ENCODE measurements at regions not wholly inside any gene's neighbourhood (a gene's known extent, or its start where the extent isn't known, plus 50 kb on each side); places are given as distances from the start of the nearest gene placed in this dataset.

DNA sequence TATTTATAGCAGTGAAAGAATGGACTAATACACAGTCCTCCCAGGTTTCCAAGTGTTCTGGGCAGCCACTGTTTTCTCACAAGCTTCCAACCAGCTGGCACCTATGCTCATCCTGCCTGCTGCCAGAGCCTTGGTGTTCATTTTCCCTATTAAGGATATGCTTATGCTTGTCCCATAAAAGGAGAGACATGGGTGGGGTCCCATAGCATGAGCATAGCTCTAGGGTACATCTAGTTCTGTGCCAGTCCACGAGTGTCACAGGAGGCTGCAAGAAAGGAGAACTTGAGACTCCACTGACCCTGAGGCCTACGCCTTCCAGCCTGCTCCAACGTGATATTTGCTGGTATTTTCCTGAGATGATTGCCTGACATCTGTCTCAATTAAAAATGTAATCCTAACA, 192.4 kb upstream of the PTGFR start:
- WGBS (ENCODE audit: insufficient coverage, low coverage, missing lambda C conversion rate), result 0% methylated on average over 3 of the region's 3 CpGs
- POLR2A ChIA-PET, result no interaction called here

More for the DNA sequence above, 192.4 kb upstream of the PTGFR start:
- no peak for FAIRE-seq
- no peak for ATAC-seq
- no peak for DNase-seq (ENCODE audit: extremely low read depth in 1 of 4, low spot score in 3 of 4)
- CTCF ChIA-PET (ENCODE audit: low intra/inter-chr PET ratio), result no interaction called here
- Histone ChIP-seq H3K27ac (ENCODE audit: extremely low read depth, low read depth, low read length) (no peak overlapping the region), H3K9me3 (replicated peaks; ENCODE audit: control insufficient read depth, insufficient read depth, low read depth, low read length) (no peaks in the 10 kb centered on the region; the same call in 1 of the 2 replicates), H4K20me1 (replicated peaks; ENCODE audit: control insufficient read depth, insufficient read depth, low read length) (no peaks in the 10 kb centered on the region), H2AFZ (ENCODE audit: low read depth, low read length) (no peak overlapping the region), H3K4me3 (no peak overlapping the region), H3K79me2 (ENCODE audit: control insufficient read depth, insufficient read depth, low read length) (no peaks in the 10 kb centered on the region), H3K4me2 (ENCODE audit: insufficient read depth, low read length) (no peak overlapping the region), H3K4me1 (replicated peaks in 1 of 2; ENCODE audit: control insufficient read depth in 2 of 2, insufficient read depth in 2 of 2, low read length in 2 of 2) (no peaks in the 10 kb centered on the region), H3K36me3 (ENCODE audit: control insufficient read depth, insufficient read depth, low read length) (no peaks in the 10 kb centered on the region), H3K9ac (ENCODE audit: insufficient read depth in 1 of 2, low read depth in 2 of 2, low read length in 2 of 2) (no peak overlapping the region), H3K27me3 (ENCODE audit: control insufficient read depth in 2 of 2, insufficient read depth in 2 of 2, low read length in 2 of 2) (no peaks in the 10 kb centered on the region), H3K9me1 (ENCODE audit: control insufficient read depth, insufficient read depth, low read length) (no peaks in the 10 kb centered on the region)
- no TSS peak for BruUV-seq (replicated peaks)
- intact Hi-C loops (cut with micrococcal nuclease), result no loop called here
- in situ Hi-C loops (cut with MboI), result no loop called here
- TF ChIP-seq, protein P1, sequence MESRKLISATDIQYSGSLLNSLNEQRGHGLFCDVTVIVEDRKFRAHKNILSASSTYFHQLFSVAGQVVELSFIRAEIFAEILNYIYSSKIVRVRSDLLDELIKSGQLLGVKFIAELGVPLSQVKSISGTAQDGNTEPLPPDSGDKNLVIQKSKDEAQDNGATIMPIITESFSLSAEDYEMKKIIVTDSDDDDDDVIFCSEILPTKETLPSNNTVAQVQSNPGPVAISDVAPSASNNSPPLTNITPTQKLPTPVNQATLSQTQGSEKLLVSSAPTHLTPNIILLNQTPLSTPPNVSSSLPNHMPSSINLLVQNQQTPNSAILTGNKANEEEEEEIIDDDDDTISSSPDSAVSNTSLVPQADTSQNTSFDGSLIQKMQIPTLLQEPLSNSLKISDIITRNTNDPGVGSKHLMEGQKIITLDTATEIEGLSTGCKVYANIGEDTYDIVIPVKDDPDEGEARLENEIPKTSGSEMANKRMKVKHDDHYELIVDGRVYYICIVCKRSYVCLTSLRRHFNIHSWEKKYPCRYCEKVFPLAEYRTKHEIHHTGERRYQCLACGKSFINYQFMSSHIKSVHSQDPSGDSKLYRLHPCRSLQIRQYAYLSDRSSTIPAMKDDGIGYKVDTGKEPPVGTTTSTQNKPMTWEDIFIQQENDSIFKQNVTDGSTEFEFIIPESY (CRISPR knock-in tag; IDR thresholded peaks at IDR 0.05), result no peak
- TF ChIP-seq GTF2F1 (IDR thresholded peaks at IDR 0.05; ENCODE audit: low read depth, low read length) (no peak), ZNF444 (CRISPR knock-in tag; IDR thresholded peaks at IDR 0.05) (no peak)
- TF ChIP-seq, protein P2, sequence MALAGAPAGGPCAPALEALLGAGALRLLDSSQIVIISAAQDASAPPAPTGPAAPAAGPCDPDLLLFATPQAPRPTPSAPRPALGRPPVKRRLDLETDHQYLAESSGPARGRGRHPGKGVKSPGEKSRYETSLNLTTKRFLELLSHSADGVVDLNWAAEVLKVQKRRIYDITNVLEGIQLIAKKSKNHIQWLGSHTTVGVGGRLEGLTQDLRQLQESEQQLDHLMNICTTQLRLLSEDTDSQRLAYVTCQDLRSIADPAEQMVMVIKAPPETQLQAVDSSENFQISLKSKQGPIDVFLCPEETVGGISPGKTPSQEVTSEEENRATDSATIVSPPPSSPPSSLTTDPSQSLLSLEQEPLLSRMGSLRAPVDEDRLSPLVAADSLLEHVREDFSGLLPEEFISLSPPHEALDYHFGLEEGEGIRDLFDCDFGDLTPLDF (CRISPR knock-in tag; IDR thresholded peaks at IDR 0.05), result no peak

Data from K562 (cell line).